ENCODE measurements at regions not wholly inside any gene's neighbourhood (a gene's known extent, or its start where the extent isn't known, plus 50 kb on each side); places are given as distances from the start of the nearest gene placed in this dataset.

DNA sequence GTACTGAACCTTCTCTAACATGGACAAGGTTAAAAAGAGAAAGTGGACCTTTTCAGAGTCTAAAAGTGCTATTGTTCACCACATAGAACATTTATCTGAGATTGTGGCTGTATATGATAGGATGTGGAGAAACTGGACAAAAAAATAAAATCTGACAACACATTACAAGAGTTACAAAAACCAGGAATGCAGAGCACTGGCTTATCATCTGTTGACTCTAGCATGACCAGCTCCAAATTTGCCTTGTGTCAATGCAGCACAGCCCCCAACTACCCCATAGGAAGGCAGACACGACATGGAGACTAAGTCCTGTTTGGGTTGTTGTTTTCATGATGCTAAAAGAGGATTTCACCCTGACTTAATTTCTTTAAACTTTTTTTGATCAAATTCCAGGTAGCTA, 436.9 kb upstream of the MARCKS start:
- H3K9ac ChIP-seq (ENCODE audit: low read length), result no peak overlapping the region
- no peak overlapping the region for H2AFZ ChIP-seq (ENCODE audit: low read depth, low read length)
- peaks cover 2% of the 10 kb centered on the region for H3K9me3 Mint-ChIP-seq (ENCODE audit: unreplicated experiment)
- H3K9me3 ChIP-seq (ENCODE audit: insufficient read depth, low read depth, low read length), result no peaks in the 10 kb centered on the region
- H3K27me3 ChIP-seq (ENCODE audit: insufficient read depth, low read length), result no peaks in the 10 kb centered on the region
- no peak overlapping the region for H3K27ac Mint-ChIP-seq (ENCODE audit: unreplicated experiment)
- H4K20me1 ChIP-seq (ENCODE audit: insufficient read depth, low read length), result no peaks in the 10 kb centered on the region
- H3K27me3 Mint-ChIP-seq (ENCODE audit: low read depth, unreplicated experiment), result no peaks in the 10 kb centered on the region
- no peaks in the 10 kb centered on the region for H3K4me1 ChIP-seq (ENCODE audit: insufficient read depth, low read length)
- H3K4me2 ChIP-seq (ENCODE audit: low read length), result no peak overlapping the region
- no peaks in the 10 kb centered on the region for H3K79me2 ChIP-seq (ENCODE audit: insufficient read depth, low read length)
- DNase-seq (ENCODE audit: low read depth), result no peak
- no peaks in the 10 kb centered on the region for H3K36me3 Mint-ChIP-seq (ENCODE audit: low read depth, unreplicated experiment)
- TF ChIP-seq CTCF (IDR thresholded peaks at IDR 0.05; ENCODE audit: insufficient read depth, low read depth, low read length), result no peak
- TF ChIP-seq EZH2 (IDR thresholded peaks at IDR 0.05; ENCODE audit: insufficient read depth, low read length), result no peak
- no peak overlapping the region for H3K4me3 Mint-ChIP-seq (ENCODE audit: unreplicated experiment)
- H3K27ac ChIP-seq (ENCODE audit: low read depth, low read length), result no peak overlapping the region
- no peak overlapping the region for H3K4me3 ChIP-seq (ENCODE audit: insufficient read depth, low read depth, low read length)
- H3K36me3 ChIP-seq (ENCODE audit: insufficient read depth, low read length), result no peaks in the 10 kb centered on the region
- FAIRE-seq, result peak; percentile 17
- H3K4me1 Mint-ChIP-seq (ENCODE audit: low read depth, unreplicated experiment), result no peaks in the 10 kb centered on the region

DNA sequence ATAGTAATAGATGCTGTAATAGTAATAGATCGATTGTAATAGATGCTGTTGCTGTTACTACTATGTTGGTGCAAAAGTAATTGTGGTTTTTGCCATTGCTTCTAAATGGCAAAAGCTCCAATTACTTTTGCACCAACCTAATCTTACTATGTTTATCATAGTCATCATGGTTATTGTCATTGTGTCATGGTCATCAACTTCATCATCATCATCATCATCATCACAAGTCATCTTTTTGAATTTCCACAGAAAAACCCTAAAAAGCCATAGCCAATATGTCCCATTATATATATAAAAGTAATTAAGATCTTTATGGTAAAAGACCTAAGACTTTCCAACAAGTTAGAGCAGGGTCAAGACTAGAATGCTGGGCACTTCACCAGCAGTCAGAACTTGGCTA, 435.1 kb upstream of the MARCKS start:
- Histone ChIP-seq H3K4me1 (ENCODE audit: insufficient read depth, low read length) (no peaks in the 10 kb centered on the region), H3K9ac (ENCODE audit: low read length) (no peak overlapping the region), H3K9me3 (ENCODE audit: insufficient read depth, low read depth, low read length) (no peaks in the 10 kb centered on the region), H3K27ac (ENCODE audit: low read depth, low read length) (no peak overlapping the region), H4K20me1 (ENCODE audit: insufficient read depth, low read length) (no peaks in the 10 kb centered on the region), H3K36me3 (ENCODE audit: insufficient read depth, low read length) (no peaks in the 10 kb centered on the region), H3K4me3 (ENCODE audit: insufficient read depth, low read depth, low read length) (no peak overlapping the region), H3K27me3 (ENCODE audit: insufficient read depth, low read length) (no peaks in the 10 kb centered on the region), H2AFZ (ENCODE audit: low read depth, low read length) (no peak overlapping the region), H3K4me2 (ENCODE audit: low read length) (no peak overlapping the region), H3K79me2 (ENCODE audit: insufficient read depth, low read length) (no peaks in the 10 kb centered on the region)
- FAIRE-seq (no peak), DNase-seq (ENCODE audit: low read depth) (no peak)
- no peak for TF ChIP-seq EZH2 (IDR thresholded peaks at IDR 0.05; ENCODE audit: insufficient read depth, low read length)
- no peak for TF ChIP-seq CTCF (IDR thresholded peaks at IDR 0.05; ENCODE audit: insufficient read depth, low read depth, low read length)
- H3K27ac Mint-ChIP-seq (ENCODE audit: unreplicated experiment), result no peak overlapping the region
- no peak overlapping the region for H3K4me3 Mint-ChIP-seq (ENCODE audit: unreplicated experiment)
- no peaks in the 10 kb centered on the region for H3K4me1 Mint-ChIP-seq (ENCODE audit: low read depth, unreplicated experiment)
- H3K27me3 Mint-ChIP-seq (ENCODE audit: low read depth, unreplicated experiment), result no peaks in the 10 kb centered on the region
- no peaks in the 10 kb centered on the region for H3K36me3 Mint-ChIP-seq (ENCODE audit: low read depth, unreplicated experiment)
- H3K9me3 Mint-ChIP-seq (ENCODE audit: unreplicated experiment), result peaks cover 2% of the 10 kb centered on the region

GRCh38 chr6:113423956-113424355, 433.2 kb upstream of the MARCKS start:
- no peaks in the 10 kb centered on the region for H3K27me3 Mint-ChIP-seq (ENCODE audit: low read depth, unreplicated experiment)
- Histone ChIP-seq H3K9me3 (ENCODE audit: insufficient read depth, low read depth, low read length) (no peaks in the 10 kb centered on the region), H2AFZ (ENCODE audit: low read depth, low read length) (no peak overlapping the region), H3K79me2 (ENCODE audit: insufficient read depth, low read length) (no peaks in the 10 kb centered on the region), H3K4me2 (ENCODE audit: low read length) (no peak overlapping the region), H3K9ac (ENCODE audit: low read length) (no peak overlapping the region), H3K27ac (ENCODE audit: low read depth, low read length) (no peak overlapping the region), H3K36me3 (ENCODE audit: insufficient read depth, low read length) (no peaks in the 10 kb centered on the region), H3K4me1 (ENCODE audit: insufficient read depth, low read length) (no peaks in the 10 kb centered on the region), H3K27me3 (ENCODE audit: insufficient read depth, low read length) (no peaks in the 10 kb centered on the region), H3K4me3 (ENCODE audit: insufficient read depth, low read depth, low read length) (no peak overlapping the region), H4K20me1 (ENCODE audit: insufficient read depth, low read length) (no peaks in the 10 kb centered on the region)
- H3K4me1 Mint-ChIP-seq (ENCODE audit: low read depth, unreplicated experiment), result peaks cover 4% of the 10 kb centered on the region
- H3K27ac Mint-ChIP-seq (ENCODE audit: unreplicated experiment), result no peak overlapping the region
- H3K36me3 Mint-ChIP-seq (ENCODE audit: low read depth, unreplicated experiment), result no peaks in the 10 kb centered on the region
- TF ChIP-seq CTCF (IDR thresholded peaks at IDR 0.05; ENCODE audit: insufficient read depth, low read depth, low read length), result no peak
- no peak for TF ChIP-seq EZH2 (IDR thresholded peaks at IDR 0.05; ENCODE audit: insufficient read depth, low read length)
- FAIRE-seq, result no peak
- peaks cover 2% of the 10 kb centered on the region for H3K9me3 Mint-ChIP-seq (ENCODE audit: unreplicated experiment)
- H3K4me3 Mint-ChIP-seq (ENCODE audit: unreplicated experiment), result no peak overlapping the region
- DNase-seq (ENCODE audit: low read depth), result no peak
